NCI-H460 (cell line): ENCODE measurements at regions not wholly inside any gene's neighbourhood (a gene's known extent, or its start where the extent isn't known, plus 50 kb on each side); places are given as distances from the start of the nearest gene placed in this dataset.

Experiments used
- DNase-seq: peaks from one replicate; pipeline ENCODE4 v3.0.0-alpha.2; 2016; ENCODE audit warnings: low read depth; ENCODE audit errors: extremely low read depth

DNA sequence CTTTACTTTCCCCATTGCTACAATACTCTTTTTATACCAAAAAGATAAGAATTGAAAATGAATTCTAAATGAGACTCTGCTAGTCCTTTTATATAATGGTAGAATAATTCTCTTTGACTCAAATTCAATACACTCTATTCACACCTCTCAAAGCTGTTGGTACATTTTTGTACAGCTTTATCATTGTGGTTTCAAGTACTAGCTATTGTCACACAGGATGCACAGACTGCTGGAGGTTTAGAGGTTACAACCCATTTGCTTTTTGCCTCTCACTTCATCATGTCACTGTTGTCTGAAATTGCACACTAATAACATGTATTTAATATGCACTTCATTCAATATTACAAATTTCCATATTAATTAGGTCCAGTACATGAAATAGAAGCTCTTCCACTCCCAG, 442.2 kb upstream of the ARID1B start:
- no peak for DNase-seq

- no peak for DNase-seq
Observed at GRCh38 chr6:156319707-156320106, 457.5 kb upstream of the ARID1B start.

- DNase-seq, result no peak
Observed at GRCh38 chr6:156316583-156317125, 460.5 kb upstream of the ARID1B start.

DNA sequence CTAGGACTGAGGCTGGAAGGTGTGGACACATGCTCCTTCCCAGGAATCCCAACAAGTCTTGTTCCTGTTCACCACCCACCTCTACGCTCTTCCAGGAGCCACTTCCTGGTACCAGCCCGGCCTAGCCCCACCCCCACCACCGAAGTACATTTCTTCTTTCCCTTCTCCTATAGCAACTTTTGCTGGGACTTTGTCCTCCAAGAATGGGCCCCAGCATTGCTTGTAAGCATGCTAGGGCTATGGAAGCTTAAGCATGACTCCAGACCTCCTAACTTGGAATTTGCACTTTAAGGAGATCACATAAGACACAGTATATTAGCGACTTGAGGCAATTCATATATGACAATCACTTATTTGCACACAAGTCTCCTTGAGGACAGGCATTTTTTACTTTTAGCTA, 462.0 kb upstream of the ARID1B start:
- DNase-seq, result no peak

DNA sequence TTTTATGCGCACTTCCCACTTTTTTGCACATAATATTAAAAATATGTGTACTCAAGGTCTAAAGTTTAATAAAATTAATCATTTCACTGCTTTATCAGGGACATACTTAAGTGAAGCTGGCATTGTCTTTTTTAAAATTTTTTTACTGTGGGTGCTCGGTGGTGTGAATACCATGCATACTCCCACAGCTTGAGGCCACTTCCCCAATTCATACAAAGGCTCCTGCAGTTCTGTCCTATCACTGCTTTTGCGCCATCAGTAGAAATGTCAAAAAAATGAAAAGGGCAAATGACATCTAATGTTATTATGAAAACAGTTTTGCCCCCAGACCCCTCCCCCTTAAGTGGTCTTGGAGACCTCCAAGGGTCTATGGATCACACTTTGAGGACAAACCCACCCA, 464.1 kb upstream of the ARID1B start:
- no peak for DNase-seq

DNA sequence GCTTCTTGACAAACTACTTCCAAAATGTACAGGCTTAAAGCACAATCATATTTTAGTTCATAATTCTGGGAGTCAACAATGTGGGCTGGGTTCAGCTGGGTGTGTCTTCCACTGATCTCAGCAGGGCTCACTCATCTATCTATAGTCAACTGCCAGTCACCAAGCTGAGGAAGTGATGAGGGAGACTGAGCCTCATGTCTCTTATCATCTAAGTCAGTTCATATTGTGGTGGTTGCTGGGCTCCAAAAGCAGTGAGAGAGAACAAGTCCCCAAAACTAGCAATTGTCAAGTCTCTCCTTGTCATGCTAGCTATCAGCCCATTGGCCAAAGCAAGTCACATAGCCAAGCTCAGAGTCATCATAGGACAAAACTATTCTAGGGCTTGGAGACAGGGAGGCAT, 465.9 kb upstream of the ARID1B start:
- DNase-seq, result no peak

GRCh38 chr6:156310701-156311100, 466.5 kb upstream of the ARID1B start:
- no peak for DNase-seq

- no peak for DNase-seq
Observed at GRCh38 chr6:156309017-156309416, 468.2 kb upstream of the ARID1B start.

DNA sequence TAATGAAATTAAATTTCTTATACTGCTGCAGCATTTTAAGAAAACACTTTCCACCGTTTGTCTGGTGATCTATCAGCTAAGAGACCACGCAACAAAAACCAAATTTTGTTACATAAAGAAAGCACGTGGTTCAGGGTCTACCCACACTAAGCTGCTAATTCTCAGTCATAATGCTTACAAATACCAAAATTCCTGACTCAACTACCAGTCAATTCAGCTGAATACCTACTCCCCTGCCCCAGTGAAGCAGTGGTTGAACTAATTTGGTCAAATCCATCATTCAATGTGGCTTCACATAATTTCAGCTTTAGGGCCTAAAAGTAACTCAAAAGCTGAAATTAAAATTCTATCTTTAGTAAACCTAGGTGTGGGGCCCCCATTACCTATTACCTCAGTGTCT, 468.6 kb upstream of the ARID1B start:
- DNase-seq, result no peak

GRCh38 chr6:156306531-156306930, 470.6 kb upstream of the ARID1B start:
- DNase-seq, result no peak

DNA sequence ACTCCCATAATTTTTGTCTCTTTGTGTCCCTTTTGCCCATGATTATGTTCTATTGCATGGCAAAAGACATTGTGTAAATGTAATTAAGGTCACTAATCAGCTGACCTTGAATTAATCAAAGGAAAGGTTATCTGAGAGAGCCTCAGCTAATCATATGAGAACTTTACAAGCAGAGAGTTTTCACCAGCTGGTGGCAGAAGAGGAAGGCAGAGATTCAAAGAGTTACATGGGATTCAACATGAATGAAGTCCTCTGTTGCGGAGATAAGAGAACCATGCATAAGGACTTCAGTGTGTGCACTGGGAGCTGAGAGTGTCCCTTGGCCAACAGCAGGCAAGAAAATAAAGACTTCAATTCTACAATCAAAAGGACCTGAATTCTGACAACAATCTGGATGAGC, 494.1 kb upstream of the ARID1B start:
- no peak for DNase-seq

- no peak for DNase-seq
Observed at GRCh38 chr6:156282087-156282486, 495.1 kb upstream of the ARID1B start.

DNA sequence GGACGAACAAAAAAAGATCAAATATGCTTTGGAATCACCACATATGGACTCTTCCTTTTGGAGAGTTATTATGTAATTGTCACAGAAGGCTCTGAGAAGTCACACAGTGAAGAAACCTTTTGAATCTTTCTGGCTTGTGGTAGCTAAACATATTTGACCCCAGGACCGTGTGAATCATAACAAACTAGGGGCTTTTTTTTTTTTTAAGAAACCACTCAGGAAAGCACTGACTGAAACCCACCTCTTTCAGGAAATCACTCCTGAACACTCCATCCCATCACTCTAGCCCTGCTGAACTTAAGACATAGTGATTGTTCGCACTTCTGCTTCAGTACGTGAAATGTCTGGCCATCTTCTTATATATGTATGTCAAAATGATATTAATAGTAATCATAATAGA, 495.9 kb upstream of the ARID1B start:
- no peak for DNase-seq

- DNase-seq, result no peak
Observed at GRCh38 chr6:156280065-156280464, 497.1 kb upstream of the ARID1B start.

- no peak for DNase-seq
Observed at GRCh38 chr6:156279261-156279969, 497.8 kb upstream of the ARID1B start.

GRCh38 chr6:156273065-156273711, 504.0 kb upstream of the ARID1B start:
- DNase-seq, result no peak

- DNase-seq, result no peak
Observed at GRCh38 chr6:156269751-156270369, 507.3 kb upstream of the ARID1B start.

DNA sequence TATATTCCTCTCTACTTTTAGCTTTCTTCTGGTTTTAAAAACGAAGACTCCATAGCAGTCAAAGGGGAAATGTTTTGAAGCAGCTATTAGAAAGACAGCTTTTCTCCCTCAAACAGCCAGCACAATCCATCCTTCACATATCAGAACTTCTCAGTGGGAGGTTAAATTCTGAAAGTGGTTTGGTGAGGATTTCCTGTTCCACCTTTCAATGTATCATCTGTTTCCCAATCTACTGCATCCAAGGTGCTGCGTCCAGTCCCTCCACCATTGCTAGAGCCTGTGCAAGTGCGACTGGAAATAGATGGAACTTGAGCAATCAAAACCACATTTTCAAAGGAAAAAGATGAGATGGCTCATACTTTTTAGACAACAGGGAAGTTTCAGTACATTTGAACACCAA, 508.3 kb upstream of the ARID1B start:
- no peak for DNase-seq

GRCh38 chr6:156262014-156262413, 515.2 kb upstream of the ARID1B start:
- DNase-seq, result no peak

- DNase-seq, result no peak
Observed at GRCh38 chr6:156260815-156261214, 516.4 kb upstream of the ARID1B start.

- DNase-seq, result no peak
Observed at GRCh38 chr6:156258981-156259380, 518.2 kb upstream of the ARID1B start.

DNA sequence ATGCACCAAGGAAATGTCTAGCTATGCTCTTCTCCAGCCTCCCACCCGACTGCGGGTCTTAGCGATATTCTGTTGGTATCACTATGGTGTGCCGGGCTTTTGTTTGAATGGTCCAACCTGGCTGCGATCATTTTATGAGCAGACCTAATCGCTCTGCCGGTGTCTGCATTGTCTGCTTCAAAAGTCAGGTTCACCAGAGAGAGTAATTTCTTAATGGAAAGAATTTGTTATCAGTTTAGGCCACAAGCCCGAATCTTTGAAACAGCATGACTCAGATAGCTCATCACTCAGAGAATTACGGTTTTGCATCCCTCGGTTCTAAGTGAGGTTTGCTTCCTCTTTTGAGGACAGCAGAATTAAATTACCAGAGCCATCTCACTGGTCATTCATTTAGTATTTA, 521.0 kb upstream of the ARID1B start:
- no peak for DNase-seq
